Smooth muscle cell (in vitro differentiated cells): ENCODE measurements at regions not wholly inside any gene's neighbourhood (a gene's known extent, or its start where the extent isn't known, plus 50 kb on each side); places are given as distances from the start of the nearest gene placed in this dataset.

Experiments used
- DNase-seq: peaks from one replicate; lab custom pipeline; 2025; ENCODE audit not compliant: unreplicated experiment; lab: John Stamatoyannopoulos, UW
- H2AFZ ChIP-seq: fragments of 200-600 bp; sonication (generic); 2 replicates; pipeline ENCODE4 v1.6.0; 2016; ENCODE audit warnings: antibody characterized with exemption, low read depth, mild to moderate bottlenecking
- H3F3A ChIP-seq: fragments of 200-600 bp; sonication (generic); 2 replicates; pipeline ENCODE4 v1.6.0; 2017; ENCODE audit warnings: antibody characterized with exemption, low read depth
- H3K27ac ChIP-seq: fragments of 200-600 bp; sonication (generic); 2 replicates; pipeline ENCODE4 v1.5.1; 2016; ENCODE audit warnings: low read depth, mild to moderate bottlenecking
- H3K27me3 ChIP-seq: fragments of 200-600 bp; sonication (generic); 2 replicates; pipeline ENCODE4 v1.6.1; 2016; ENCODE audit warnings: low read depth, mild to moderate bottlenecking
- H3K36me3 ChIP-seq: fragments of 200-600 bp; sonication (generic); 2 replicates; pipeline ENCODE4 v1.5.1; 2016; ENCODE audit warnings: low read depth
- H3K4me1 ChIP-seq: fragments of 200-600 bp; sonication (generic); 2 replicates; pipeline ENCODE4 v1.5.1; 2016; ENCODE audit warnings: low read depth
- H3K4me2 ChIP-seq: fragments of 200-600 bp; sonication (generic); 2 replicates; pipeline ENCODE4 v1.6.0; 2016; ENCODE audit warnings: mild to moderate bottlenecking
- H3K4me3 ChIP-seq: fragments of 200-600 bp; sonication (generic); 2 replicates; pipeline ENCODE4 v1.5.1; 2016; ENCODE audit warnings: mild to moderate bottlenecking
- H3K79me2 ChIP-seq: fragments of 200-600 bp; sonication (generic); 2 replicates; pipeline ENCODE4 v1.6.0; 2016; ENCODE audit warnings: low read depth, mild to moderate bottlenecking
- H3K9ac ChIP-seq: fragments of 200-600 bp; sonication (generic); 2 replicates; pipeline ENCODE4 v1.6.0; 2016; ENCODE audit warnings: low read depth
- H3K9me3 ChIP-seq: fragments of 200-600 bp; sonication (generic); replicated peaks from 2 replicates; pipeline ENCODE4 v1.5.1; 2016; ENCODE audit warnings: low read depth
- H4K20me1 ChIP-seq: fragments of 200-600 bp; sonication (generic); 2 replicates; pipeline ENCODE4 v1.6.0; 2016; ENCODE audit warnings: low read depth
- WGBS: methylation state at CpG from one replicate; pipeline ENCODE4 v1.1.7; 2016; ENCODE audit warnings: low lambda C conversion rate; 5-methylcytosine and 5-hydroxymethylcytosine counted together
- TF ChIP-seq, protein P1 (sequence below): fragments of 200-600 bp; sonication (generic); IDR thresholded peaks from 2 replicates; pipeline ENCODE4 v1.5.1; 2017; ENCODE audit warnings: borderline replicate concordance, mild to moderate bottlenecking, antibody characterized with exemption; ENCODE audit not compliant: insufficient read depth, poor library complexity, severe bottlenecking

DNA sequence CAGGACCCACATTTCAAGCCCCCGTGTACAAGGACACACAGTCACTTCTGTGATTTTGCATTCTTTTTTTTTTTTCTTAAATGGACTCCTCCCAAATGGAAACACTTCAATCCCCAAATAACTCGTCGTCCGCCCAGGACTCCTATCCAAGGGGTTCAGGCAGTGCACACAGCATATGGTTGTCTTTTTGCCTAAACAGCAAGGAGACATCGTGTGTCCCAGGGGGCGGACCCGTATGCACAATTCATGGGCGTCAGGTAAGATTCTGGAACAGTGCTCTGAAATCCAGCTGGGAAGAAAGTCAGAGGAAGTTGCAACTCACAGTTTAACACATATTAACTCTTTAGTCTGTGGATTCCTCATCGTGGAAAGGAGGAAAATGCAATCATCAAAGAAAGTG lies 231.3 kb downstream of the SHOX start:
- no peak for DNase-seq
- TF ChIP-seq, protein P1, sequence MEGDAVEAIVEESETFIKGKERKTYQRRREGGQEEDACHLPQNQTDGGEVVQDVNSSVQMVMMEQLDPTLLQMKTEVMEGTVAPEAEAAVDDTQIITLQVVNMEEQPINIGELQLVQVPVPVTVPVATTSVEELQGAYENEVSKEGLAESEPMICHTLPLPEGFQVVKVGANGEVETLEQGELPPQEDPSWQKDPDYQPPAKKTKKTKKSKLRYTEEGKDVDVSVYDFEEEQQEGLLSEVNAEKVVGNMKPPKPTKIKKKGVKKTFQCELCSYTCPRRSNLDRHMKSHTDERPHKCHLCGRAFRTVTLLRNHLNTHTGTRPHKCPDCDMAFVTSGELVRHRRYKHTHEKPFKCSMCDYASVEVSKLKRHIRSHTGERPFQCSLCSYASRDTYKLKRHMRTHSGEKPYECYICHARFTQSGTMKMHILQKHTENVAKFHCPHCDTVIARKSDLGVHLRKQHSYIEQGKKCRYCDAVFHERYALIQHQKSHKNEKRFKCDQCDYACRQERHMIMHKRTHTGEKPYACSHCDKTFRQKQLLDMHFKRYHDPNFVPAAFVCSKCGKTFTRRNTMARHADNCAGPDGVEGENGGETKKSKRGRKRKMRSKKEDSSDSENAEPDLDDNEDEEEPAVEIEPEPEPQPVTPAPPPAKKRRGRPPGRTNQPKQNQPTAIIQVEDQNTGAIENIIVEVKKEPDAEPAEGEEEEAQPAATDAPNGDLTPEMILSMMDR = no peak
- Histone ChIP-seq H3F3A (no peaks in the 10 kb centered on the region), H3K27me3 (no peaks in the 10 kb centered on the region), H3K4me3 (no peak overlapping the region), H3K9me3 (no peaks in the 10 kb centered on the region), H4K20me1 (no peaks in the 10 kb centered on the region), H3K36me3 (no peaks in the 10 kb centered on the region), H2AFZ (no peak overlapping the region), H3K4me1 (no peaks in the 10 kb centered on the region), H3K9ac (no peak overlapping the region), H3K79me2 (no peaks in the 10 kb centered on the region), H3K27ac (no peak overlapping the region), H3K4me2 (no peak overlapping the region)
- 86% methylated on average over 9 of the region's 9 CpGs for WGBS

DNA sequence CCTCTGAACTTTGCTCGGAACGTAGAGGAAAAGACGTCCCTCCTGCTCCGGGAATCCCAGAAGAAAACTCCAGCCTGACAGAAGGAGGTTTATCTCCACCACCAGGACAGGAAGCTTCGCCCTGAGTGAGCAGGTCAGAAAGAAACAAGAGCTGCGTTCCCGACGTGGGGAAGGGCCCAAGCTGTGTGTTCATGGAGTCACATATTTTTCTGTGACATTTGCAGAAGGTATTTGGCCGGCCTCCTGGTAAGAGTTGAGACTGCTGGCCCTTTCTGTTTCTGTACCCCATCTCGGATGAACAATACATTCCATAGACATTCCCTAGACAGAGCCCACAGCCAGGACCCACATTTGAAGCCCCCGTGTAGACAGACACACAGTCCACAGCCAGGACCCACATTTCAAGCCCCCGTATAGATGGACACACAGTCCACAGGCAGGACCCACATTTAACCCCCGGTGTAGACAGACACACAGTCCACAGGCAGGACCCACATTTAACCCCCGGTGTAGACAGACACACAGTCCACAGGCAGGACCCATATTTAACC lies 230.8 kb downstream of the SHOX start:
- Histone ChIP-seq H3K36me3 (no peaks in the 10 kb centered on the region), H3K27me3 (no peaks in the 10 kb centered on the region), H3K9me3 (no peaks in the 10 kb centered on the region), H3K4me3 (no peak overlapping the region), H3K4me2 (no peak overlapping the region), H4K20me1 (no peaks in the 10 kb centered on the region), H3K27ac (no peak overlapping the region), H3K79me2 (no peaks in the 10 kb centered on the region), H2AFZ (no peak overlapping the region), H3F3A (no peaks in the 10 kb centered on the region), H3K9ac (no peak overlapping the region), H3K4me1 (no peaks in the 10 kb centered on the region)
- DNase-seq = no peak
- TF ChIP-seq, protein P1 = no peak
- WGBS = 78% methylated on average over 14 of the region's 14 CpGs

DNA sequence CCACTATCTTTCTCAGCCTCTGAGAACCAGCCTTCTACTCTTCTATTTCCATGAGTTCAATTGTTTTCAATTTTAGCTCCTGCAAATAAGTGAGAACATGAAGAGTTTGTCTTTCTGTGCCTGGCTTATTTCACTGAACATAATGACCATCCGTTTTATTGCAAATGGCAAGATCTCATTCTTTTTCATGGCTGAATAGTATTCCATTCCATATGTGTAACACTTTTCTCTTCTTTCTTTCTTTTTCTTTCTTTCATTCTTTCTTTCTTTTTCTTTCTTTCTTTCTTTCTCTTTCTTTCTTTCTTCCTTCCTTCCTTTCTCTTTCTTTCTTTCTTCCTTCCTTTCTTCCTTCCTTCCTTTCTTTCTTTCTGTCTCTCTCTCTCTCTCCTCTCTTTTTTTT lies 228.7 kb downstream of the SHOX start:
- Histone ChIP-seq H3K4me3 (no peak overlapping the region), H3K79me2 (no peaks in the 10 kb centered on the region), H3K9ac (no peak overlapping the region), H3K4me2 (no peak overlapping the region), H3K27me3 (no peaks in the 10 kb centered on the region), H3K9me3 (no peaks in the 10 kb centered on the region), H3K27ac (no peak overlapping the region), H4K20me1 (no peaks in the 10 kb centered on the region), H3F3A (no peaks in the 10 kb centered on the region), H3K36me3 (no peaks in the 10 kb centered on the region), H2AFZ (no peak overlapping the region), H3K4me1 (no peaks in the 10 kb centered on the region)
- DNase-seq = no peak
- 86% methylated on average over 1 of the region's 1 CpG for WGBS
- TF ChIP-seq, protein P1 = no peak

DNA sequence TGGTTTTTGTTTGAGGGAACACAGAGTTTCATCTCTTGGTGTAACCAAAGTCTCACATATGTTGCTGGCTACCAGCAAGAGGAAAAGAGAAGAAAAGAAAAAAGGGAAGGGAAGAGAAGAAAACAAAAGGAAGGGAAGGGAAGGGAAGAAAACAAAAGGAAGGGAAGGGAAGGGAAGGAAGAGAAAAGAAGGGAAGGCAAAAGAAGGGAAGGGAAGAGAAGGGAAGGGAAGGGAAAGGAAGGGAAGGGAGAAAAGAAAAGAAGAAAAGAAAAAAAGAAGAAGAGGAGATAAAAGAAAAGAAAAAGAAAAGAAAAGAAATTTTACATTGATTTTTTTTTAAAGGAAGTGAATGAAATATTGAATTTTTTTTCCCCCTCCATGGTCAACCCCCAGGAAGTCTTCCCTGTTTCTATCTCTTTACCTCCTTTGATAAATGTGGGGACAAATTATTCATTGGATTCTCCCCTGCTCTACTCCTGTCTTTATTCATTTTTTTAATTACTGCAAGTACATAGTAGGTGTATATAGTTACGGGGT lies 228.0 kb downstream of the SHOX start:
- H3K9ac ChIP-seq = no peak overlapping the region
- H3K79me2 ChIP-seq = no peaks in the 10 kb centered on the region
- no peaks in the 10 kb centered on the region for H3K4me1 ChIP-seq
- H3K36me3 ChIP-seq = no peaks in the 10 kb centered on the region
- no peak for DNase-seq
- H3K27ac ChIP-seq = no peak overlapping the region
- no peaks in the 10 kb centered on the region for H3F3A ChIP-seq
- no peaks in the 10 kb centered on the region for H3K9me3 ChIP-seq
- no peaks in the 10 kb centered on the region for H3K27me3 ChIP-seq
- TF ChIP-seq, protein P1 = no peak
- no peaks in the 10 kb centered on the region for H4K20me1 ChIP-seq
- H3K4me3 ChIP-seq = no peak overlapping the region
- 94% methylated on average over 1 of the region's 1 CpG for WGBS
- H3K4me2 ChIP-seq = no peak overlapping the region
- no peak overlapping the region for H2AFZ ChIP-seq
